G401.6 (cell line): ENCODE measurements at regions not wholly inside any gene's neighbourhood (a gene's known extent, or its start where the extent isn't known, plus 50 kb on each side); places are given as distances from the start of the nearest gene placed in this dataset.

Experiments
- FAIRE-seq: peaks from 2 replicates; lab custom pipeline; 2012; peaks lifted over from hg19 to GRCh38; lab: Jason Lieb, UNC

DNA sequence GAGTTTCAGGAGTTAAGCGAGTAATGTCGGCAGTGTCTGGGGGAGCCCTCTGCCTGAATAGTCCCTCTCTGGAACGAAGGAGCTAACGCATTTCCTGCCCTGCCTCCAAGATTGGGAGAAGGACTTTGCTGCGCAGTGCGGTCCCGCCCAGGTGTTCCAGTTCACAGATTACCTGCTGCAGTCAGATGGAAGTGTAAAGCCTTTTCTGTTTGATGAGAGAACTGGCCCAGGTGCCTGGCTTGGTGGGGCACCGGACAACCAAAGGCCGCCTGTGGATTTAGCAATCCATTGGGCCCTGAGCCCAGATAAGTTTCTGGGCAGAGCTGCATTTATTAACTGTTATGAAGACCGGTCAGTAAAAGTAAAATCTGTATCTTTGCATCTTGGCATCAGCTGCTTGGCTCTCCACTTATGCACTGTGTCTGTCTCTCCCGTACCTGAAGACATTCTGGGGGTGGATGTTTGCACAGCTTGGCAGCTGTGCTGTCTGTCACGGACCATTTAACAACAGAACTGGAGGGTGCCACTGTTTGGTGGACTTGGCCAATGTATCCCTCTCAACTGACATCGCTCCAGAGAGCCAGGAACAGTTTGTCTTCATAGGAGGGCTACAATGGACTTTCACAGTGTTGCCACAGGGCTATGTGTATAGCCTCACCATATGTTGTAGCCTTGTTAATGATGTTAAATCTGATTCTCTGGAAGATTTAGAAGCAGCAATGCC, 654.7 kb upstream of the ZWINT start:
- no peak for FAIRE-seq

- FAIRE-seq = no peak
Observed at GRCh38 chr10:57015187-57015586, 654.1 kb upstream of the ZWINT start.

- no peak for FAIRE-seq
Observed at GRCh38 chr10:57014758-57015157, 653.7 kb upstream of the ZWINT start.

GRCh38 chr10:57008189-57008588, 647.1 kb upstream of the ZWINT start:
- no peak for FAIRE-seq

GRCh38 chr10:56991591-56992069, 630.6 kb upstream of the ZWINT start:
- FAIRE-seq = no peak

- no peak for FAIRE-seq
Observed at GRCh38 chr10:56975513-56975912, 614.5 kb upstream of the ZWINT start.

DNA sequence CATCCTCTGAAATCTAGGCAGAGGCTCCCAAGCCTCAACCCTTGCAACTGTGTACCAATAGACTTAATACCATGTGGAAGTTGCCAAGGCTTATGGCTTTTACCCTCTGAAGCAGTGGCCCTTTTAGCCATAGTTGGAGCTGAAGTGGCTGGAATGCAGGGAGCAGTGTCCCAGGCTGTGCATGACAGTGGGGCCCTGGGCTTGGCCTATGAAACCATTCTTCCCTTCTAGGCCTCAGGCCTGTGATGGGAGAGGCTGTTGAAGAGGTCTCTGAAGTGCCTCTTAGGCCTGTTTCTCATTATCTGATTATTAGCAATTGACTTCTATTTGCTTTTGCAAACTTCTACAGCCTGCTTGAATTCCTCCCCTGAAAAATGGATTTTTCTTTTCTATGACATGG, 612.7 kb upstream of the ZWINT start:
- no peak for FAIRE-seq

DNA sequence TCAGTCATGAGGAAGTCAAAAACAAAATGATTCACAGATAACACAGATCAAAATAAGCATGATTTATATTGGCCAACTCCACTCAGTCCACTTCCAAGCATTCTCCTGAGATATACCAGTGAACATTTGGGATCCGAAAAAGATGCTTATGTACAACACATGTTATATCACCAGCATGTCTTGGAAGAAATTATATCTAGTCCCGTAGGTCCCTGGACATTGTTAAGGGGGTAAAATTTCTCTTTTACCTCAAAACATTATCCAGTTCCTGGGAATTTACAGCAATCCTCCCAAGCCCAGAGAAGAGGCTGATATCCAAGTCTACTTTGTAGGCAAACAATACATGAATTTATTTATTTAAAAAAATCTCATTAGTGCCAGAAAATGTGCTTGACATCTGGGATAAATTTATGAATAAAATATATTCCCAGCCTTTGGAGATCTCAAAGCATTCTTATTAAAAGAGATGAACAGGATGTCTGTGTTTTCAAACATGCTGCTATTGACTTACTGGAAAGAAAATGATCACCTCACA, 582.2 kb upstream of the ZWINT start:
- FAIRE-seq = no peak

- FAIRE-seq = no peak
Observed at GRCh38 chr10:56934515-56934914, 573.5 kb upstream of the ZWINT start.

DNA sequence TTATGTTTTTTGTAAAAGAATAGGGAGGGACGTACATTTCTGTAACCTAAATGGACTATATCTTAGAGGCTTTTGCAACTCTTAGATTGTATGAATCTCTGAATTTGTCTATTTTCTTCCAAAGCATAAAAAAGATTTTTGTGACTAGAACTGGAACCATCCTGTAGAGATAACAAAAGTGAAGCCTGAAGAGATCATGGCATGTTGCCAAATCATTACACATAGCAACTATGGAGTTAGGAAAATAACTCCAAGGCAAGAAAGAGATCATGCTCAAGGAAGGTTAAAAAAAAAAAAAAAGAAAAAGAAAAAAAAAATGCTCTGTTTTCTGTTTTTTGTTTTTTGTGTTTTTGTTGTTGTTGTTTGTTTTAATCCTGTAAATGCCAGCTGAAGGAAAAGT, 567.7 kb upstream of the ZWINT start:
- no peak for FAIRE-seq

DNA sequence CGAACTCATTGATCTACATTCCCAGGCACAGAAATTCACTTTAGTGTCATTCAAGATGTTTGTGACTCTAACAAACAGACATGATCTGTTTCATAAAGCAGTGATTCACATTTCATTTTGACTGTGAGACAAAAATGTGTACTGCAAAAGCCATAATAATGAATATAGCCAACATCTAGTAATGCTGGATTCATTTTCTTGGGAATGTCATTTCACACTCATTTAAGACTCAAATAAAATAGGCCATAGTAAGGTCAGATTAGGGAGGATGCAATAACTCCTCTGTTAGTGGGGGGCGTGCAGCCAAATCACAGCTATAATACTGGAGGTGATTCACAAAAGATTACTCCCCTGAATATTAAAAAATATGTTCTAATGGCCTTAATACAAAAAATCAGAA, 566.6 kb upstream of the ZWINT start:
- FAIRE-seq = no peak

DNA sequence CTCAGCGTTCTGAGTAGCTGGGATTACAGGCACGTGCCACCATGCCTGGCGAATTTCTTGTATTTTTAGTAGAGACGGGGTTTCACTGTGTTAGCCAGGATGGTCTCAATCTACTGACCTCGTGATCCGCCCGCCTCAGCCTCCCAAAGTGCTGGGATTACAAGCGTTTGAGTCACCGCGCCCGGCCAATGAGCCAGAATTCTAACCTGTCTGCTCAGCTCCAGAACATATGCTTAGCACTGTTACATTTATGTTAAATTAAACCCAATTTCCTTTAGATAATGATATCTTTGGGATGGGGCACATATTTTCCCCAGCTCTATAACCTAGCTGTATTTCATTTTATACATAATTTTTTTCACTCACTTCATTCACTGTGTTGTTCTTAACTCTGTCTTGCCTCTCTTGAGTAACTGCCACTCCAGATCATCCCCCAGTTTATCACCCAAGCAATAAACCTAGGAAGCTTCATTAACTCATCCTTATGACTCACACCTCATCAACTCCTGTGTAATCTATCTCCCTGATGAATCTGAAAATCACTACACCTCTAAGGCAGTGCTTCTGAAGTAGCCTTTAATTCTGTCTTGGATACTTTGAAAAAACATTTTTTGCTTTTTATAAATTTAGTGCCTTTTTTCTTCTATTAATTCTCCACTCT, 559.7 kb upstream of the ZWINT start:
- no peak for FAIRE-seq

- FAIRE-seq = no peak
Observed at GRCh38 chr10:56912043-56912442, 551.0 kb upstream of the ZWINT start.

GRCh38 chr10:56905051-56905450, 544.0 kb upstream of the ZWINT start:
- no peak for FAIRE-seq

- no peak for FAIRE-seq
Observed at GRCh38 chr10:56902554-56902953, 541.5 kb upstream of the ZWINT start.

GRCh38 chr10:56895306-56895705, 534.2 kb upstream of the ZWINT start:
- FAIRE-seq = no peak

DNA sequence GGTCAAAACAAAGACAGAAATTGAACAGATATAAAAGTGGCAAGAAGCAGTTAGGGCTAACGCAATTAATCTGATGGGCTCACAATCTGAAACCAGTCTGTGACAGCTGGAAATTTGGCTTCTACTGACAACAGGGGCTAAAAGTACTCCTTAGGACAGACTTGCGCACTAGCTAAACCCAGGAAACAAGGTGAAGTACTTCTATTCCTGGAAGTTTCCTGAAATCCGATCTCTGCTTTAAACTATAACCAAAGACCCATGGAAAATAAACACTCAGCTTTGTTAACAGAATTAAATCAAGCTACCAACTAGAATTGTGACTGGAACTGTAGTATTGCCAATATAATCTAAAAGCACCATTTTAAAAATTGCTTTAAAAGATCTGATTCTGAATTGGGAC, 520.2 kb upstream of the ZWINT start:
- FAIRE-seq = no peak

- no peak for FAIRE-seq
Observed at GRCh38 chr10:56880606-56881005, 519.5 kb upstream of the ZWINT start.

DNA sequence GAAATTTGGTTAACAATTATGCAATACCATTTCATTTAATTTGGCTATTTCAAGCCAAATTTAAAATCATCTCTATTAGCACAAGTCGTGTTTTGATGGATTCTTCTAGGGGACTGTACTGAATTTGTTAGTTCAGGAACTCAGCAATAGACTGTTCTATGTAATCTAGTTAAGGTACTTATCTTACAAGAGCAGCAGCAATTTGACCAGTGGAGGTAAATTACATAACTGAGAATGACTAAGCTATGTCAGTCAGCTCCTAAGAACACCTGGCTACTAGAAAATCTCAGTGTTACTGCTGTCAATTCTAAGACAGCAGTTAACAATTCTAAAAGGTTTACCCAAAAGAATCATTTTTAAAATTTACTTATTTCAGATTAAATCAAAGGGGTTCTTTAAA, 513.9 kb upstream of the ZWINT start:
- FAIRE-seq = no peak

GRCh38 chr10:56871160-56871668, 510.2 kb upstream of the ZWINT start:
- FAIRE-seq = no peak

DNA sequence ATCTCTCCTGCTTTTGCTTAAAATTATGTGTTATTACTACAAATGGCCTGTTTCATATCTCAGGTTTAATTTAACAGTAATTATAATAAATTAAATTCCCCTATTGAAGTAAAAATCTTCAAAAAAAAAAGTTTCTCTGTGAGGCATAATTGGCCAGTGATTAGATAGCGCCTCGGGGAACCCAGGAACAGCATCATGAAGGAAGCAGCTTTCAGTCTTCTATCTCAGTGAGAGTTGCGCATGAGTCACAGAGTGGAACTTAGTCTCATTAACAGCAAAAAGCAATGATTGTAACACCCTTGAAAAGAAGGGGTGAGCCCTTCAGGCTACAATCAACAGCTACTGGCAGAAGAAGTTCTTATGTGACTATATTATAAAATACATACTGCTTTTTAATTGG, 506.2 kb upstream of the ZWINT start:
- no peak for FAIRE-seq

DNA sequence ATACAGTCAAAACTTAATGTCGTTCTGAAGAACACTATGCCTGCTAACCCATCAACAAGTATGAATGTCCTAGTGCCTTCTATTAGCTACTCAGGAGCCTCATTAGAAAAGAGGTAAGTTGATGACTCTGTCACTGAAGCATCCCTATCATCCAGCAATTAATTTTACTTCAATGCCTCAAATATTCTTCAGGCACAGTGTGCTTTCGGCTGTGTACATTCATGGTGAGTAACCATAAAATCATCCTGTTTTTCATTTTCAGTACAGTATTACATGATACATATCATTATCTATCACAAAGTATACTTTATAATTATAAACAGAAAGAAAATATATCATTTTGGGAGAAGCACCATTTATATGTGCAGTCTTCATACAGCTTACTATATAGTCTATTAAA, 495.5 kb upstream of the ZWINT start:
- FAIRE-seq = no peak

GRCh38 chr10:56844978-56845529, 484.0 kb upstream of the ZWINT start:
- FAIRE-seq = no peak
